ES-I3 (cell line): ENCODE measurements at regions not wholly inside any gene's neighbourhood (a gene's known extent, or its start where the extent isn't known, plus 50 kb on each side); places are given as distances from the start of the nearest gene placed in this dataset.
"Not testable (repeated sequence)": the region's sequence is repeated elsewhere in the genome, so short reads cannot be mapped to it uniquely, and the experiment has no call there.

Source experiments
- H3K36me3 ChIP-seq: 2 replicates; pipeline ENCODE4 v1.6.1; 2013; ENCODE audit warnings: mild to moderate bottlenecking, low read length, control low read depth, moderate library complexity; ENCODE audit not compliant: insufficient read depth
- H3K4me1 ChIP-seq: 2 replicates; pipeline ENCODE4 v1.6.1; 2013; ENCODE audit warnings: mild to moderate bottlenecking, control low read depth, low read length; ENCODE audit not compliant: insufficient read depth
- H3K9ac ChIP-seq: 2 replicates; pipeline ENCODE4 v1.6.1; 2013; ENCODE audit warnings: low read depth, mild to moderate bottlenecking, low read length, moderate library complexity
- H3K9me3 ChIP-seq: 2 replicates; pipeline ENCODE4 v1.6.1; 2013; ENCODE audit warnings: mild to moderate bottlenecking, low read length, moderate library complexity; ENCODE audit not compliant: control insufficient read depth, insufficient read depth

GRCh38 chr1:90864681-90865080 lies 147.6 kb upstream of the BARHL2 start:
- Histone ChIP-seq H3K9ac (no peak overlapping the region), H3K4me1 (no peaks in the 10 kb centered on the region), H3K9me3 (no peaks in the 10 kb centered on the region), H3K36me3 (no peaks in the 10 kb centered on the region)

- H3K9me3 ChIP-seq, result no peaks in the 10 kb centered on the region
- H3K4me1 ChIP-seq, result no peaks in the 10 kb centered on the region
- no peaks in the 10 kb centered on the region for H3K36me3 ChIP-seq
- H3K9ac ChIP-seq, result no peak overlapping the region
Observed at GRCh38 chr1:90862782-90863181, 145.7 kb upstream of the BARHL2 start.

- H3K9ac ChIP-seq, H3K9me3 ChIP-seq, H3K36me3 ChIP-seq, H3K4me1 ChIP-seq: not testable (repeated sequence)
Observed at GRCh38 chr1:90861421-90861820, 144.3 kb upstream of the BARHL2 start.

GRCh38 chr1:90856463-90857007 lies 139.4 kb upstream of the BARHL2 start:
- Histone ChIP-seq H3K4me1 (peaks cover 4% of the 10 kb centered on the region; the same call in 1 of the 2 replicates), H3K9ac (no peak overlapping the region), H3K36me3 (no peaks in the 10 kb centered on the region), H3K9me3 (no peaks in the 10 kb centered on the region)

GRCh38 chr1:90854397-90854924 lies 137.4 kb upstream of the BARHL2 start:
- Histone ChIP-seq H3K9me3 (no peaks in the 10 kb centered on the region), H3K9ac (no peak overlapping the region), H3K36me3 (no peaks in the 10 kb centered on the region), H3K4me1 (peaks cover 4% of the 10 kb centered on the region; the same call in 1 of the 2 replicates)

- no peaks in the 10 kb centered on the region for H3K9me3 ChIP-seq
- H3K9ac ChIP-seq, result peak overlapping the region; percentile 64
- no peaks in the 10 kb centered on the region for H3K36me3 ChIP-seq
- peaks cover 2% of the 10 kb centered on the region; the same call in 1 of the 2 replicates for H3K4me1 ChIP-seq
Observed at GRCh38 chr1:90851711-90852050, 134.6 kb upstream of the BARHL2 start.

- Histone ChIP-seq H3K9ac (peak overlapping the region; percentile 98), H3K4me1 (no peaks in the 10 kb centered on the region), H3K36me3 (no peaks in the 10 kb centered on the region), H3K9me3 (no peaks in the 10 kb centered on the region)
Observed at GRCh38 chr1:90850898-90851710, 134.0 kb upstream of the BARHL2 start.

GRCh38 chr1:90850181-90850897 lies 133.2 kb upstream of the BARHL2 start:
- Histone ChIP-seq H3K4me1 (no peaks in the 10 kb centered on the region), H3K9ac (peak overlapping the region; percentile 98), H3K9me3 (no peaks in the 10 kb centered on the region)

GRCh38 chr1:90841473-90841872 lies 124.4 kb upstream of the BARHL2 start:
- H3K9ac ChIP-seq, result peak overlapping the region; percentile 18; the same call in 1 of the 2 replicates
- peaks cover 24% of the 10 kb centered on the region for H3K4me1 ChIP-seq
- H3K36me3 ChIP-seq, result no peaks in the 10 kb centered on the region
- H3K9me3 ChIP-seq, result no peaks in the 10 kb centered on the region

More at GRCh38 chr1:90850181-90850897, 133.2 kb upstream of the BARHL2 start:
- no peaks in the 10 kb centered on the region for H3K36me3 ChIP-seq

GRCh38 chr1:90840352-90840751 lies 123.2 kb upstream of the BARHL2 start:
- Histone ChIP-seq H3K36me3 (no peaks in the 10 kb centered on the region), H3K9ac (no peak overlapping the region), H3K4me1 (peaks cover 24% of the 10 kb centered on the region), H3K9me3 (no peaks in the 10 kb centered on the region)

GRCh38 chr1:90839323-90839722 lies 122.2 kb upstream of the BARHL2 start:
- H3K36me3 ChIP-seq, result no peaks in the 10 kb centered on the region
- no peaks in the 10 kb centered on the region for H3K9me3 ChIP-seq
- peaks cover 29% of the 10 kb centered on the region for H3K4me1 ChIP-seq
- H3K9ac ChIP-seq, result no peak overlapping the region

- Histone ChIP-seq H3K9ac (no peak overlapping the region), H3K36me3 (no peaks in the 10 kb centered on the region), H3K4me1 (peaks cover 35% of the 10 kb centered on the region), H3K9me3 (no peaks in the 10 kb centered on the region)
Observed at GRCh38 chr1:90838720-90839119, 121.6 kb upstream of the BARHL2 start.

GRCh38 chr1:90837420-90837819 lies 120.3 kb upstream of the BARHL2 start:
- Histone ChIP-seq H3K36me3 (no peaks in the 10 kb centered on the region), H3K4me1 (peaks cover 47% of the 10 kb centered on the region), H3K9me3 (no peaks in the 10 kb centered on the region), H3K9ac (no peak overlapping the region)

GRCh38 chr1:90836345-90836679 lies 119.2 kb upstream of the BARHL2 start:
- no peaks in the 10 kb centered on the region for H3K36me3 ChIP-seq
- no peaks in the 10 kb centered on the region for H3K9me3 ChIP-seq
- no peak overlapping the region for H3K9ac ChIP-seq
- peaks cover 49% of the 10 kb centered on the region for H3K4me1 ChIP-seq
